ENCODE measurements at regions not wholly inside any gene's neighbourhood (a gene's known extent, or its start where the extent isn't known, plus 50 kb on each side); places are given as distances from the start of the nearest gene placed in this dataset.
A peak's percentile ranks its signal among the peaks of the same experiment; 100 is the strongest.

GRCh38 chr5:120882038-120882775 is 418.1 kb downstream of the PRR16 start:
- no TSS peak for BruUV-seq (replicated peaks)
- POLR2A ChIA-PET (ENCODE audit: unreplicated experiment), result no interaction called here
- no peaks in the 10 kb centered on the region for H3F3A ChIP-seq (ENCODE audit: insufficient read depth, low read depth)
- no peak overlapping the region for H2AFZ ChIP-seq
- no peaks in the 10 kb centered on the region for H3K9me2 ChIP-seq (ENCODE audit: insufficient read depth)
- CTCF ChIA-PET, result no interaction called here
- H3K27me3 ChIP-seq (ENCODE audit: insufficient read depth, low read depth), result no peaks in the 10 kb centered on the region
- no peaks in the 10 kb centered on the region for H4K20me1 ChIP-seq (ENCODE audit: insufficient read depth)
- no peaks in the 10 kb centered on the region for H3K79me2 ChIP-seq (ENCODE audit: low read depth)
- no peak overlapping the region for H3K27ac ChIP-seq
- DNase-seq, result no peak
- TF ChIP-seq, protein P1, sequence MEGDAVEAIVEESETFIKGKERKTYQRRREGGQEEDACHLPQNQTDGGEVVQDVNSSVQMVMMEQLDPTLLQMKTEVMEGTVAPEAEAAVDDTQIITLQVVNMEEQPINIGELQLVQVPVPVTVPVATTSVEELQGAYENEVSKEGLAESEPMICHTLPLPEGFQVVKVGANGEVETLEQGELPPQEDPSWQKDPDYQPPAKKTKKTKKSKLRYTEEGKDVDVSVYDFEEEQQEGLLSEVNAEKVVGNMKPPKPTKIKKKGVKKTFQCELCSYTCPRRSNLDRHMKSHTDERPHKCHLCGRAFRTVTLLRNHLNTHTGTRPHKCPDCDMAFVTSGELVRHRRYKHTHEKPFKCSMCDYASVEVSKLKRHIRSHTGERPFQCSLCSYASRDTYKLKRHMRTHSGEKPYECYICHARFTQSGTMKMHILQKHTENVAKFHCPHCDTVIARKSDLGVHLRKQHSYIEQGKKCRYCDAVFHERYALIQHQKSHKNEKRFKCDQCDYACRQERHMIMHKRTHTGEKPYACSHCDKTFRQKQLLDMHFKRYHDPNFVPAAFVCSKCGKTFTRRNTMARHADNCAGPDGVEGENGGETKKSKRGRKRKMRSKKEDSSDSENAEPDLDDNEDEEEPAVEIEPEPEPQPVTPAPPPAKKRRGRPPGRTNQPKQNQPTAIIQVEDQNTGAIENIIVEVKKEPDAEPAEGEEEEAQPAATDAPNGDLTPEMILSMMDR (conservative IDR thresholded peaks at IDR 0.05), result no peak
- no peak for TF ChIP-seq EZH2 (IDR thresholded peaks at IDR 0.05; ENCODE audit: low read depth)
- H3K4me2 ChIP-seq, result no peak overlapping the region
- no peaks in the 10 kb centered on the region for H3K4me1 ChIP-seq (replicated peaks; ENCODE audit: insufficient read depth)
- H3K4me3 ChIP-seq, result no peak overlapping the region
- H3K9me3 ChIP-seq (ENCODE audit: insufficient read depth, low read depth), result no peaks in the 10 kb centered on the region; the same call in 1 of the 2 replicates
- intact Hi-C loops (cut with micrococcal nuclease; ENCODE audit: unreplicated experiment), result no loop called here
- H3K36me3 ChIP-seq (ENCODE audit: low read depth), result no peaks in the 10 kb centered on the region

DNA sequence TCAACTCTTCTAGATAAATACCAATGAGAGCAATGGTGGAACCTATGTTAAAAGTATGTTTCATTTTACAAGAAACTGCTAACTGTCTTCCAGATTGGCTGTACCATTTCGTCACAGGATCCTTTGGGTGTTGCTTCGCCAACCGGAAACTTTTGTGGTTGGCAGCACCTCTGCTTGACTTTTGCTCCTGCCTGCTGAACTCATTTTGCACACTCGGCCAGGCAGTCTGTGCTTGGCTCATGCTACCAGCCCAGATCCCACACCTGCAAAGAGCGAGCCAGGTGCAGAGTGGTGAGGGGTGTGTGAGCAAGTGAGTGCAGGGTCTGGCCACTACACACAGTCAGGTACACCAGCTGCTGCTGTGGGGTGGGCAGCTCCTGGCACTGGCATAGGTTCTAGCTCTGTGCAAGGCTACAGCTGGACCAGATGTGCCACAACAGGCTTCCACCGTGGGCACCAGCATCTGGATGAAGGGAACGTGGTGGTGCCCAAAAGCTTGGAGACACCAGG is 422.3 kb downstream of the PRR16 start:
- ChIA-PET CTCF (no interaction called here), POLR2A (ENCODE audit: unreplicated experiment) (no interaction called here)
- H4K20me1 ChIP-seq (ENCODE audit: insufficient read depth), result no peaks in the 10 kb centered on the region
- no peaks in the 10 kb centered on the region for H3F3A ChIP-seq (ENCODE audit: insufficient read depth, low read depth)
- no peak overlapping the region for H3K4me3 ChIP-seq
- no peaks in the 10 kb centered on the region for H3K9me2 ChIP-seq (ENCODE audit: insufficient read depth)
- no peaks in the 10 kb centered on the region; the same call in 1 of the 2 replicates for H3K9me3 ChIP-seq (ENCODE audit: insufficient read depth, low read depth)
- DNase-seq, result no peak
- H3K4me1 ChIP-seq (replicated peaks; ENCODE audit: insufficient read depth), result no peaks in the 10 kb centered on the region
- no peak for TF ChIP-seq EZH2 (IDR thresholded peaks at IDR 0.05; ENCODE audit: low read depth)
- no peaks in the 10 kb centered on the region for H3K79me2 ChIP-seq (ENCODE audit: low read depth)
- no peaks in the 10 kb centered on the region for H3K27me3 ChIP-seq (ENCODE audit: insufficient read depth, low read depth)
- intact Hi-C loops (cut with micrococcal nuclease; ENCODE audit: unreplicated experiment), result no loop called here
- H3K27ac ChIP-seq, result no peak overlapping the region
- BruUV-seq (replicated peaks), result no TSS peak
- no peak overlapping the region for H3K4me2 ChIP-seq
- no peak overlapping the region for H2AFZ ChIP-seq
- H3K36me3 ChIP-seq (ENCODE audit: low read depth), result no peaks in the 10 kb centered on the region

- no TSS peak for BruUV-seq (replicated peaks)
- no peaks in the 10 kb centered on the region for H3K9me2 ChIP-seq (ENCODE audit: insufficient read depth)
- no peaks in the 10 kb centered on the region for H4K20me1 ChIP-seq (ENCODE audit: insufficient read depth)
- no peak overlapping the region for H2AFZ ChIP-seq
- no peak overlapping the region for H3K4me2 ChIP-seq
- no peaks in the 10 kb centered on the region for H3K27me3 ChIP-seq (ENCODE audit: insufficient read depth, low read depth)
- no peaks in the 10 kb centered on the region for H3K9me3 ChIP-seq (ENCODE audit: insufficient read depth, low read depth)
- TF ChIP-seq, protein P1 (conservative IDR thresholded peaks at IDR 0.05), result no peak
- no peak for TF ChIP-seq EZH2 (IDR thresholded peaks at IDR 0.05; ENCODE audit: low read depth)
- no peak overlapping the region for H3K4me3 ChIP-seq
- H3K27ac ChIP-seq, result no peak overlapping the region
- H3K4me1 ChIP-seq (replicated peaks; ENCODE audit: insufficient read depth), result no peaks in the 10 kb centered on the region
- POLR2A ChIA-PET (ENCODE audit: unreplicated experiment), result no interaction called here
- H3K79me2 ChIP-seq (ENCODE audit: low read depth), result no peaks in the 10 kb centered on the region
- no peak for DNase-seq
- no peaks in the 10 kb centered on the region for H3K36me3 ChIP-seq (ENCODE audit: low read depth)
- no peaks in the 10 kb centered on the region for H3F3A ChIP-seq (ENCODE audit: insufficient read depth, low read depth)
- intact Hi-C loops (cut with micrococcal nuclease; ENCODE audit: unreplicated experiment), result no loop called here
- CTCF ChIA-PET, result no interaction called here
Observed at GRCh38 chr5:120895660-120896059, 431.6 kb downstream of the PRR16 start.

GRCh38 chr5:120901199-120901598 is 437.1 kb downstream of the PRR16 start:
- Histone ChIP-seq H3K27ac (no peak overlapping the region), H3K9me3 (ENCODE audit: insufficient read depth, low read depth) (no peaks in the 10 kb centered on the region), H3K4me2 (no peak overlapping the region), H3K4me1 (replicated peaks; ENCODE audit: insufficient read depth) (no peaks in the 10 kb centered on the region), H3K79me2 (ENCODE audit: low read depth) (no peaks in the 10 kb centered on the region), H3K36me3 (ENCODE audit: low read depth) (no peaks in the 10 kb centered on the region), H3K9me2 (ENCODE audit: insufficient read depth) (no peaks in the 10 kb centered on the region), H4K20me1 (ENCODE audit: insufficient read depth) (no peaks in the 10 kb centered on the region), H3K4me3 (no peak overlapping the region), H3F3A (ENCODE audit: insufficient read depth, low read depth) (no peaks in the 10 kb centered on the region), H3K27me3 (ENCODE audit: insufficient read depth, low read depth) (no peaks in the 10 kb centered on the region), H2AFZ (no peak overlapping the region)
- TF ChIP-seq, protein P1 (conservative IDR thresholded peaks at IDR 0.05), result no peak
- TF ChIP-seq EZH2 (IDR thresholded peaks at IDR 0.05; ENCODE audit: low read depth), result no peak
- no TSS peak for BruUV-seq (replicated peaks)
- DNase-seq, result peak; percentile 3 to 35
- CTCF ChIA-PET, result no interaction called here
- intact Hi-C loops (cut with micrococcal nuclease; ENCODE audit: unreplicated experiment), result no loop called here
- POLR2A ChIA-PET (ENCODE audit: unreplicated experiment), result no interaction called here
